Heart left ventricle (tissue), 16 donors: ENCODE measurements at regions not wholly inside any gene's neighbourhood (a gene's known extent, or its start where the extent isn't known, plus 50 kb on each side); places are given as distances from the start of the nearest gene placed in this dataset.

ENCODE experiments used
- ATAC-seq, 4 donors: fragments of 200-7000 bp; cut with Tn5 transposase; one replicate each; pipeline ENCODE4 v1.9.1; 2020 to 2022; ENCODE audit warnings: moderate library complexity in 4 of 4, mild to moderate bottlenecking in 3 of 4, moderate number of reproducible peaks in 1 of 4
- DNase-seq, 5 donors: peaks; one replicate each; pipeline ENCODE4 v3.0.0-alpha.2; 2020
- H3K27ac ChIP-seq, 12 donors: fragments of 200-600 bp; sonication (generic) in 4 of 12; one replicate each; pipeline versions ENCODE4 v1.5.0 to v1.8.0; 2016 to 2022; ENCODE audit warnings: mild to moderate bottlenecking in 2 of 12
- H3K27me3 ChIP-seq, 9 donors: fragments of 200-600 bp; sonication (generic) in 2 of 9; one replicate each; pipeline versions ENCODE4 v1.5.1 to v1.8.0; 2016 to 2022; ENCODE audit warnings: mild to moderate bottlenecking in 3 of 9
- H3K36me3 ChIP-seq, 9 donors: fragments of 200-600 bp; sonication (generic) in 2 of 9; one replicate each; pipeline versions ENCODE4 v1.5.0 to v1.8.0; 2018 to 2022; ENCODE audit warnings: mild to moderate bottlenecking in 2 of 9
- H3K4me1 ChIP-seq, 12 donors: fragments of 200-600 bp; sonication (generic) in 4 of 12; one replicate each; pipeline versions ENCODE4 v1.5.0 to v1.8.0; 2016 to 2022; ENCODE audit warnings: mild to moderate bottlenecking in 3 of 12
- H3K4me3 ChIP-seq, 12 donors: fragments of 200-600 bp; sonication (generic) in 4 of 12; one replicate each; pipeline versions ENCODE4 v1.5.0 to v1.8.0; 2017 to 2022; ENCODE audit warnings: mild to moderate bottlenecking in 9 of 12, moderate library complexity in 4 of 12
- H3K9me3 ChIP-seq, 12 donors: fragments of 200-600 bp; sonication (generic) in 4 of 12; one replicate each; pipeline versions ENCODE4 v1.5.0 to v1.8.0; 2016 to 2022; ENCODE audit warnings: mild to moderate bottlenecking in 1 of 12
- POLR2A ChIP-seq, 2 donors: fragments of 450-650 bp; IDR thresholded peaks; one replicate each; pipeline ENCODE4 v1.6.1; 2017; ENCODE audit warnings: antibody characterized with exemption in 2 of 2, mild to moderate bottlenecking in 2 of 2, moderate library complexity in 2 of 2
- WGBS, 4 donors: extraction: QIAGEN DNeasy Blood & Tissue Kit in 2 of 4; methylation state at CpG; one replicate each; pipeline versions ENCODE4 v1.1.5 to v1.1.7; 2013 to 2018; 5-methylcytosine and 5-hydroxymethylcytosine counted together
- intact Hi-C, 10 donors: fragments of 100-400 bp; cut with DNase I; formaldehyde crosslinking; loops; one replicate each; pipeline versions ENCODE4 v1.11.1 to v1.14.2; 2022
- TF ChIP-seq, protein P1 (sequence below), 12 donors: fragments of 200-600 bp; sonication (generic) in 4 of 12; IDR thresholded peaks; one replicate each; pipeline versions ENCODE4 v1.5.0 to v1.8.0; 2018 to 2022; ENCODE audit warnings: antibody characterized with exemption in 12 of 12, mild to moderate bottlenecking in 5 of 12
- donor health status: ischemic (EF 13 %, LVEDD 7.1; RV severe dilation, severe dysfunction).
- donor health status: healthy with polysubstance abuse.
- donor health status: DM: no; HTN: yes; CAD: no.
- donor health status: DM: no; HTN: no; CAD: no.
- donor health status: ischemic (EF 25% LVEDD 6.9; RV normal size, moderate dysfunction).
- donor health status: ischemic (EF 25% LVEDD 5.7; RV mildly dilated, moderate dysfunction).
- donor health status: healthy.
- donor health status: DM: yes; HTN: yes; CAD: no.
- donor health status: ischemic (EF 35%, LVEDD 5.7; RV mildly dilated, moderate dysfunction).
- donor health status: nonischemic (EF 11% LVEDD 7.7; RV severe dilation, severe dysfunction).
- donor health status: DM: yes; HTN: yes; CAD: no.
- donor health status: PGD.
- donor health status: ischemic (EF 29% LVEDD 5.4; RV normal size, mild dysfunction).
- donor health status: nonischemic (EF 23%, LVEDD 6.1; RV moderate dilation, normal function).

GRCh38 chr12:56872366-56872765, 61.8 kb downstream of the SDR9C7 start:
- H3K36me3 ChIP-seq = no peaks in the 10 kb centered on the region
- DNase-seq (no peak), ATAC-seq (no peak)
- H3K4me1 ChIP-seq = peaks cover 0 to 3% (median 0%) of the 10 kb centered on the region in 12 donors
- no peak overlapping the region for H3K4me3 ChIP-seq
- H3K27ac ChIP-seq = no peak overlapping the region
- TF ChIP-seq, protein P1, sequence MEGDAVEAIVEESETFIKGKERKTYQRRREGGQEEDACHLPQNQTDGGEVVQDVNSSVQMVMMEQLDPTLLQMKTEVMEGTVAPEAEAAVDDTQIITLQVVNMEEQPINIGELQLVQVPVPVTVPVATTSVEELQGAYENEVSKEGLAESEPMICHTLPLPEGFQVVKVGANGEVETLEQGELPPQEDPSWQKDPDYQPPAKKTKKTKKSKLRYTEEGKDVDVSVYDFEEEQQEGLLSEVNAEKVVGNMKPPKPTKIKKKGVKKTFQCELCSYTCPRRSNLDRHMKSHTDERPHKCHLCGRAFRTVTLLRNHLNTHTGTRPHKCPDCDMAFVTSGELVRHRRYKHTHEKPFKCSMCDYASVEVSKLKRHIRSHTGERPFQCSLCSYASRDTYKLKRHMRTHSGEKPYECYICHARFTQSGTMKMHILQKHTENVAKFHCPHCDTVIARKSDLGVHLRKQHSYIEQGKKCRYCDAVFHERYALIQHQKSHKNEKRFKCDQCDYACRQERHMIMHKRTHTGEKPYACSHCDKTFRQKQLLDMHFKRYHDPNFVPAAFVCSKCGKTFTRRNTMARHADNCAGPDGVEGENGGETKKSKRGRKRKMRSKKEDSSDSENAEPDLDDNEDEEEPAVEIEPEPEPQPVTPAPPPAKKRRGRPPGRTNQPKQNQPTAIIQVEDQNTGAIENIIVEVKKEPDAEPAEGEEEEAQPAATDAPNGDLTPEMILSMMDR (IDR thresholded peaks at IDR 0.05) = no peak
- no peak for TF ChIP-seq POLR2A (IDR thresholded peaks at IDR 0.05)
- intact Hi-C loops = no loop called here
- H3K9me3 ChIP-seq = peaks cover 0 to 6% (median 0%) of the 10 kb centered on the region in 12 donors
- peaks cover 0 to 3% (median 0%) of the 10 kb centered on the region in 9 donors for H3K27me3 ChIP-seq

DNA sequence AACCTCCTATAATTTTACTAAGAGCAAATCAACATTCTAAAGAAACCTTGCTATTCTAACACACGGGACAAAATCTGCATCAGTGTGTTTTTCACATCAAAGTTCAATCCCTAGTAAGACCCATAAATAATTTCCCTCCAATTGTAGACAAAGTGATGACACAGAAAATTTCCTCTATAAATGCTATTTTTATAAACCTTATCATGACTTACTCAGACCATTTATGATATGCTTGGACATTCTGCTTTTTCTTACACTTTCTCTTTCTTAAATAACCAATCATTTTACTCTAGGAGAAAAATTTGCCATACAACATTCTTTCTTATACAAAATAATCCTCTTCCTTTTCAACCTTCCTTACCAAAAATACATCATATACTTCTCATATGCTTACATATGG, 67.0 kb downstream of the SDR9C7 start:
- DNase-seq (no peak), ATAC-seq (no peak)
- intact Hi-C loops = no loop called here
- Histone ChIP-seq H3K27me3 (peaks cover 0 to 3% (median 0%) of the 10 kb centered on the region in 9 donors), H3K4me1 (no peaks in the 10 kb centered on the region), H3K9me3 (peaks cover 0 to 52% (median 29%) of the 10 kb centered on the region in 12 donors), H3K4me3 (no peak overlapping the region), H3K36me3 (no peaks in the 10 kb centered on the region), H3K27ac (no peak overlapping the region)
- 23 to 44% (median 31%) methylated on average over 1 of the region's 1 CpG for WGBS, 4 donors
- no peak for TF ChIP-seq POLR2A (IDR thresholded peaks at IDR 0.05)

DNA sequence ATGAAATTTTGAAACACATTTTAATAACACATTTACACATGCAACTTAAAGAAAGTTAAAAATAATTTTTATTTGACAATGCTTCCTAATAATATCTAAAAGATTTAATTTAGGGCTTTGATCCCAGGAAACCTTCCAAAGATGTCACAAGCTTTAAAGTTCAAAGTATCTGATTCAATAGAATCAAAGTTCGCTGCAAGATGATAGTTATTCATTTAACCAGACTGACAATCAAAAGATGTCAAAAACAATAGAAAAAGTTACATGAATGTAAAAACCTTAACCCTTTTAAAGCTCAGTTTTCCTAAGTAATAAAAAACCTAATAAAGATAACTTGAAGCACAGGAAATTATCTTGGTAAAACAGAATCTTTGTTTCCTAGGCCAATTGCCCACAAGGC, 67.7 kb downstream of the SDR9C7 start:
- no peak overlapping the region for H3K4me3 ChIP-seq
- H3K9me3 ChIP-seq = peaks cover 0 to 53% (median 32%) of the 10 kb centered on the region in 12 donors
- no peak for DNase-seq
- peaks cover 0 to 3% (median 0%) of the 10 kb centered on the region in 9 donors for H3K27me3 ChIP-seq
- H3K27ac ChIP-seq = no peak overlapping the region
- intact Hi-C loops = no loop called here
- H3K4me1 ChIP-seq = no peaks in the 10 kb centered on the region
- ATAC-seq = no peak
- TF ChIP-seq, protein P1 (IDR thresholded peaks at IDR 0.05) = no peak
- no peak for TF ChIP-seq POLR2A (IDR thresholded peaks at IDR 0.05)
- H3K36me3 ChIP-seq = no peaks in the 10 kb centered on the region
- 24 to 81% (median 75%) methylated on average over 1 of the region's 1 CpG for WGBS, 4 donors

GRCh38 chr12:56864318-56864717, 69.9 kb downstream of the SDR9C7 start:
- Histone ChIP-seq H3K36me3 (no peaks in the 10 kb centered on the region), H3K4me1 (no peaks in the 10 kb centered on the region), H3K27ac (no peak overlapping the region), H3K9me3 (peaks cover 0 to 67% (median 32%) of the 10 kb centered on the region in 12 donors), H3K4me3 (no peak overlapping the region), H3K27me3 (peaks cover 0 to 2% (median 0%) of the 10 kb centered on the region in 9 donors)
- DNase-seq (no peak), ATAC-seq (no peak)
- 62 to 90% (median 81%) methylated on average over 2 of the region's 2 CpGs for WGBS, 4 donors
- TF ChIP-seq, protein P1 (IDR thresholded peaks at IDR 0.05) = no peak
- TF ChIP-seq POLR2A (IDR thresholded peaks at IDR 0.05) = no peak
- intact Hi-C loops = no loop called here

DNA sequence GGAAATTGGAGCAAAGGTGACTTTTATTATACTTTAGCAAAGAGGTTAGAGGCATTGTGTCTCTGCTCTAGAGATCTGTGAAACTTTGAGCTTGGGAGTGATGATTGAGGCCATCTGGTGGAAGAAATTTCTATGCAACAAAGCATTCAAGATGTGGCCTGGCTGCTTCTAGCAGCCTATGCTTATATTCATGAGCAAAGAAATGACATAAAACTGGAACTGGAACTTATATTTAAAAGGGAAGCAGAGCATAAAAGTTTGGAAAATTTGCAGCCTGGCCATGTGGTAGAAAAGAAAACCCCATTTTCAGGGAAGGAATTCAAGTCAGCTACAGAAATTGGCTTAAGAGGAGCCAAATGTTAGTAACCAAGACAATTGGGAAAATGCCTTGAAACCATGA, 70.4 kb downstream of the SDR9C7 start:
- no peaks in the 10 kb centered on the region for H3K36me3 ChIP-seq
- H3K27ac ChIP-seq = no peak overlapping the region
- no peaks in the 10 kb centered on the region for H3K27me3 ChIP-seq
- intact Hi-C loops = no loop called here
- DNase-seq (no peak), ATAC-seq (no peak)
- H3K4me1 ChIP-seq = no peaks in the 10 kb centered on the region
- peaks cover 0 to 67% (median 32%) of the 10 kb centered on the region in 12 donors for H3K9me3 ChIP-seq
- no peak overlapping the region for H3K4me3 ChIP-seq
- TF ChIP-seq, protein P1 (IDR thresholded peaks at IDR 0.05) = no peak
